Fibroblast of skin of scalp (primary cell): ENCODE measurements at regions not wholly inside any gene's neighbourhood (a gene's known extent, or its start where the extent isn't known, plus 50 kb on each side); places are given as distances from the start of the nearest gene placed in this dataset.
A peak's percentile ranks its signal among the peaks of the same experiment; 100 is the strongest.
"Not testable (repeated sequence)": the region's sequence is repeated elsewhere in the genome, so short reads cannot be mapped to it uniquely, and the experiment has no call there.

Experiments used
- DNase-seq: peaks from one replicate; pipeline ENCODE4 v3.0.0-alpha.2; 2013

GRCh38 chr17:49898366-49899190, 50.7 kb upstream of the TAC4 start:
- DNase-seq: no peak

- no peak for DNase-seq
Measured at GRCh38 chr17:49899191-49899485, 51.3 kb upstream of the TAC4 start.

DNA sequence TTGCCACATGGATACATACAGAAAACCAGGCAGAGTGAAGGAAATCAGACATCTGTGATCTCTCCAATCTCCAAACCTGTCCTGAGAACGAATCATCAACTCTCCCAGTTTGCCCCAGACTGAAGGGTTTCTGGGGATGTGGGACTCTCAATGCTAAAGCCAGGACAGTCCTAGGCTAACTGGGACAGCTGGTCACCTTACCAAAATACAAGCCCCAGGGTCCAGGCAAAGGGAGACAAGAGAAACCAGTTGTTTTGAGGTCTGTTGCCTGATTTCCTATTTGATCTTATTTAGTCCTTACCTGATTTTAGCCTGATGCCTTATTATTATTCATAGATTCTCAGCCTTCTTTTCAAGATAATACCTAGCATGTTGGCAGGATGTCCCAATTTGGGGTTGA, 51.7 kb upstream of the TAC4 start:
- DNase-seq: no peak

DNA sequence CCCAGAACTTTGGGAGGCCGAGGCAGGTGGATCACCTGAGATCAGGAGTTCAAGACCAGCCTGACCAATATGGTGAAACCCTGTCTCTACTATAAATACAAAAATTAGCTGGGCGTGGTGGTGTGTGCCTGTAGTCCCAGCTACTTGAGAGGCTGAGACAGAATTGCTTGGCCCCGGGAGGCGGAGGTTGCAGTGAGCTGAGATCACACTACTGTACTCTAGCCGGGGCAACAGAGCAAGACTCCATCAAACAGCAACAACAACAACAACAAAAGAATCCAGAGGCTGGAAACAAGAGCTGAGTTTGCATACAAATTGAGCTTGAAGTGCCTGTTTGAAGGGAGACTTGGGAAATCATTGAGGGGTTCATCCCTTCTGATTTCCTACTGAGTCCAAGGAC, 52.9 kb upstream of the TAC4 start:
- DNase-seq: not testable (repeated sequence)

DNA sequence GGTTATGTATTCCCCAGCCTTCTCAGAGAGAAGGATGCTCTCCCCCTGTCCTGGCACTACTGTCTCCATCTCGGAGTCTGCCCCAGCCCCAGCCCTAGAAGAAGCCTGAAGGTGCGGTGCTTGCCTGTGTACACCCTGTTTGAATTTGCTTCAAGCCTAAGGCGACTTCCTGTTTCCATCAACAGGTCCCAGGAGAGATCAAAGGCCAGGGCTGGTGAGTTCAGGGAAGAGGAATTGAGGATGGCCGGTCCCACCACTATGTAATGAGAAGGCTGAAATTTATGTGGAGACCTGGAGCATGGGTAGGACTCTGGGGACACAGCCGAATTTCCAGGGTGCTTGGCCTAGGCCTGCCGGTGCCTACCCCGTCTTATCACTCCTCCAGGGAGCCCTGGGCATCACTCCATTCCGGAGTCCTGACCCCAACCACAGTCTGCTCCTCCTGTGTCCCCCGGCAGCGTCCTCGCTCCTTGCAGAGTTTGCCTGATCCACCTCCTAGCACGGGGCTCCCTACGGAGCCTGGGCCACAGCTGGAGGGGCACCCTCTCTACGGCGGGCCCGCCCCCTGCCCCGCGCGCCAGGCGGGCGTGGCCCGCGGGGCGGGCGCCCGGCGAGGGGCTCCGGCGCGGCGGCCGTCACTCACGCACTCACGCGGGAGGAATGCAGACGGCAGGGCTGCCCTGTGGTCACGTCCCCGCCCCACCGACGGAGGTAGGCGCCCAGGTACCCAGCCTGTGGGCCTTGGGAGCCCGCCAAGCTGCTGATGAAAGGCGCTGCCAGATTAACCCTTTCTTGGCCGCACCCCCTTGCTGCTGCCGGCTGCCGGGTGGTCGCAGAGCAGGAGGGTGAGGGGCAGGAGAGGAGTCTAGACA, 53.8 kb upstream of the TAC4 start:
- DNase-seq: no peak

DNA sequence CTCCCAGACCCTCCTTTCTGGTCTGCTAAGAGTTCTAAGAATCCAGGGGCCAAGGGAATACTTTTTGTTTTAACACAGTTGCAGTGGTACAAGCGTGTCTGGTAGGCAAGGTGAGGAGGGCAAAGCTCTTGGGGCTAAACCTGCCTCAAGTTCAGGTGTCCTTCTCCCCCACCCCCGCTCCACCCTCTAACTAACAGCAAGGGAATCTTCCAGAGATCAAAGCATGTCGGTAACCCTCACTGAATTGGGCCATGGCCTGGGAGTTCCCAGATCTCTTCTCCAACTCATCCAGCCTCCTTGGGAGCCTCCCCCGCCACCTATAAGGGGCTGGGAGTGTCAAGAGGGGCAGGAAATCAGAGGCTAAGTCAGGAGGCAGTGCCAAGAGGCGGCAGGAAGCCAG, 55.7 kb upstream of the TAC4 start:
- no peak for DNase-seq

DNA sequence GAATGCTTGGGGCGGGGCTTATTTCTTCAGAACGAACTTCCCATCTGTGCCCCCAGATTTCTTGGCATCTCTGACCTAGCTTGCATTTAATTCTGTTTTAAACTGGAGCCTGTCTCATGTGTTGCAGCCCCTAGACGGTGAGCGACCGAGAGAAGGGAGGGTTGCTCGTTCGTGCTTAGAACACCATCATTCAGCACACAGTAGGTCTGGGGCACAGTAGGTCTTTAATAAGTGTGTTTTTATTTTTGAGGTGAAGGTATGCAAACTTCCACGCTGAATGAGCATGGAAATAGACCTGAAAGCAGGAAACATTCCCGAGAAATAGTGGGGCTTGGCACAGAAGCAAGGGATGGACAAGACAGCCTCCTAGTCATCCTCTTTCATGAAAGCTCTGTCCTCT, 57.0 kb upstream of the TAC4 start:
- DNase-seq: no peak

GRCh38 chr17:49906531-49907136, 58.8 kb upstream of the TAC4 start:
- DNase-seq: no peak

- DNase-seq: no peak
Measured at GRCh38 chr17:49907279-49907678, 59.4 kb upstream of the TAC4 start.

DNA sequence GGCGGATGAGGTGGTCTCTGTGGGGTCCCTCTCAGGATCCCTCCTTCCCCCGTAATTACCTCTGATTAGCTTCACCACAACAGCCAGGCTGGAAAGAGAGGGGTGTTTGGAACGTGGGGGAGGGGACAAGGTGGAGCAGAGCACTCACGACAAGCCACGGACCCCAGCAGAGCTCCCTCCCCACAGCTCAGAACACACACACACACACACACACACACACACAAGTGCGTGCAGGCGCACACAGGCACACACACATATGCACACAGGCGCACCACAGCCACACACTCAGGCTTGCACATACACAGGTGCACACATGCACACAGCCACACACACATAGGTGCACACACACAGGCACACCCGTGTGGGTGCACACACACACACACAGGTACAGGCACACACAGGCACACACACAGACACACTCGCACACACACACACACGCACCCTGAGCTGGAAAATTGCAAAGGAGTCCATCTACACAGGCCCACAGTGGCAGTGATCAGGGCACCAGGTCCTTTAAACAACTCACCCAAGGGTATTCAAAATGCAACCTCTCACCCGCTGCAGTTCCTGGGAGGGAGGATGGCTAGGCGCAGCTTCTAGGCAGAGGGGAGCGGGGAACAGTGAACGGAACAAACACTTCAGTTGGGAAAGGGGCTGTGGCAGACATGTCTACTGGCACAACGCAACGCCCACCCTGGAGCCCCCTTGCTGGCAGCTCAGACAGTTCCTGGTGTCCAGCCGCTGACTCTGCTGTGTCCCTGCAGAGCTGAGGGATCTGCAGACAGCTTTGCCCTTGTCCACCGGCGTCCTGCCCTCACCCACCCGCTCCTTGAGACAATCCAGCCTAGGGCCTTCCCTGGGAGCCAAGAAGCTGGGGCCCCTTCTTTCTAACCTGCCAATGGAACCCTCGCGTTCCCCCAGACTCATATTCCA, 59.9 kb upstream of the DLX4 start:
- no peak for DNase-seq

DNA sequence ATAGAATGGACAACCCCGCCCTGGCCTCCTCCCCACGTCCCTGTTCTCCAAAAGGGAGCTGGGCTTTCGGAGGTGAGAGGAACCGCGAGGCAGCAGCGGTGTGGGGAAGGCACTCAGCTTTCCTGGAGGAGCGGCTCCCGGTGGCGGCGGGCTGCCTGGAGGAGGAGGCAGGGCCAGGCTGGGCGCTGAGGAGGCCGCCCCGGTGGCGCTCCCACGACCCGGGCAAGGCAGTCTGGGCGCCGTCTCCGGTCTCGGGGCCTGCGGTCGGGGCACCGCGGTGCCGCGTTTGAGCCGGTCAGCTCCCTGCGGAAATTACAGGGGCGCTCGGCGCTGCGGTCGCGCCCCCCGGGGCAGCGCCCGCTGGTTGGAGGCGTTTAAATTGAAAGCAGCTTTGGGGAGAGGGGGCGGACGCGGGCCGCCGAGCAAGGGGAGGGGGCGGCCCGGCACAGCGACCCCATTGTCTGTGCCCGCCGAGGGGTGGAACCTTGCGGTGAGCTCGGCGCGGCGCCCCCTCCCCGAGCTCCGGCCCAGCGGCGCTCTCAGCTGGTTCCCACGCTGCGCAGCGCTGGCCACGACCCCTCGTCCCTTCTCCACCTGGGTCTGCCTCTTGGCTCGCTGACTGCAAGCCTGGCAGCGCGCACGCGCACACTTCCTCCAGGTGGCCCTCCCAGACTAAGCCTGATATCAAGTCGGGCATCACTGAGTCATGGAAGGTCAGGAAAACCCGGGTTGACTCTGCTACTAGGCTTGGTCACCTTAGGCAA, 58.7 kb upstream of the DLX4 start:
- DNase-seq: no peak

GRCh38 chr17:49910858-49911204, 58.2 kb upstream of the DLX4 start:
- DNase-seq: no peak

- no peak for DNase-seq
Measured at GRCh38 chr17:49911719-49912118, 57.3 kb upstream of the DLX4 start.

GRCh38 chr17:49913226-49914095, 55.5 kb upstream of the DLX4 start:
- peak; percentile 87 for DNase-seq

DNA sequence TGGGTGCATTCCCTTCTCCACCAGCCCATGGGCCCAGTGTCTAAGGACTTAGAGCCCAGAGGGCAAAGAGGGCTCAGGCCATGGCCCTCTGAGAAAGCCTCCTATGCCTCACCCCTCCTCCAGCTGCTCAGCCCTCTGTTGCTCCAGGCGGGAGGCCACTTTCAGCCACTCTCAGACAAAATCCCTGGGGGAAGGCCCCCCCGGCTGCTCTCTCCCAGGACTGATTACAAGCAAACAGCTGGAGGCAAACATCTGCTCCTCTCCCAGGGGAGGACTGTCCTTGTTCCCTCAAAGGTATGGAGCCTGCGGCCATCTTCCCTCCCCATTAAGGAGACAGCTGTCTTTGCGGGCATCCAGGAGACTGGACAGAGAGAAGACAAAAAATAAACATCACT, 54.9 kb upstream of the DLX4 start:
- DNase-seq: no peak

- DNase-seq: no peak
Measured at GRCh38 chr17:49914664-49915063, 54.3 kb upstream of the DLX4 start.

DNA sequence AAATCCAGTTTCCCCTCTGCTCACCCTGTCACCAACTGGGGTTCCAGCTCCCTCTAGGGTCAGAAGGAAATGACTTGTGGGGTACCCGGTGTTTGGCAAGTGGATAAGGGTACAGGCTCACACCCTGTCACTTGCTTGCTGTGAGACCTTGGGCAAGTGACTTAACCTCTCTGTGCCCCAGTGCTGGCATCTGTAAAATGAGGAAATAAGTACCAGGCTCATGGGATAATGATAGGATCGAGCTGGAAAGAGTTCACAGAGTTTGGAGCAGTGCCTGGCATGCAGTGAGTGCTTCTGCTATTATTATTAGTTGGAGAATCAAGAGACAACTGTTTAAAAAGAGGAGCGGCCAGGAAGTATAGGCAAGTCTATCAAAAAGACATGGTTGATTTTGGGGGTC, 53.7 kb upstream of the DLX4 start:
- DNase-seq: no peak

DNA sequence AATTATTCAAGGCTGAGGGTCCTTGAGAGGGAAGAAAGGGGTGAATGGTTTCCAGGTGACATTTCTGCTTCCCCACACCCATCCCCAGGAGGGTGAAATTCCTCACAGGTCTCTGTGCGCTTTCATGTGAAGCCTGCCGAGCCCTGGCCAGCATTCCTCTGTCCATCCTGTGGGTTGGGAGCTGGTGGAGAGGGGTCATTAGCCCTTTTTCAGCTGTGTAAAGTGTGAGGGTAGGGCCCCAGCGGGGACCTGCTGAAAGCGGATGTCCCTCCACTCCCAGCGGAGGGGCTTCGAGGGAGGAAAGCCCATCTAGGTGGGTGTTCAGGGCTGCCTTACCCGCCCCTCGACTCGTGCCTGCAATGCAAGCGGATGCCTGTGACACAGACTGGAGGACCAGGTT, 53.3 kb upstream of the DLX4 start:
- no peak for DNase-seq

- DNase-seq: no peak
Measured at GRCh38 chr17:49916854-49917515, 52.0 kb upstream of the DLX4 start.

DNA sequence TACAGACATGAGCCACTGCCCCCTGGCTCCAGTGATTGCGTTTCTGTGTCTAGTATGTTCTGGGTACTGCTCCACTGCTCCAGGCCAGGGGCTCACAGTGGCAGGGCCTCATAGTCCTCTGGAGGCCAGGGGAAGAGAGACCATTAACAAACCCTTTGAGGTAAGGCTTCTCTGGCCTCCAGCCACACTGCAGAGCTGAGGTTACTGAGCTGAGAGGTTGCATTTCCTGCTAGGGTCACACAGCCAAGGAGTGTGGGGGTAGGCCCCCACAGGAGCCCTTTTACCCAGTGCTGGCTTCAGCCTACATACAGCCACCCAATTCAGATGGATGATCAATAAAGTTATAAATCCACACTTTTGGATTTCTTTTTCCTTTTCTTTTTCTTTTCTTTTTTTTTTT, 50.4 kb upstream of the DLX4 start:
- DNase-seq: no peak
